ENCODE measurements at regions not wholly inside any gene's neighbourhood (a gene's known extent, or its start where the extent isn't known, plus 50 kb on each side); places are given as distances from the start of the nearest gene placed in this dataset.

DNA sequence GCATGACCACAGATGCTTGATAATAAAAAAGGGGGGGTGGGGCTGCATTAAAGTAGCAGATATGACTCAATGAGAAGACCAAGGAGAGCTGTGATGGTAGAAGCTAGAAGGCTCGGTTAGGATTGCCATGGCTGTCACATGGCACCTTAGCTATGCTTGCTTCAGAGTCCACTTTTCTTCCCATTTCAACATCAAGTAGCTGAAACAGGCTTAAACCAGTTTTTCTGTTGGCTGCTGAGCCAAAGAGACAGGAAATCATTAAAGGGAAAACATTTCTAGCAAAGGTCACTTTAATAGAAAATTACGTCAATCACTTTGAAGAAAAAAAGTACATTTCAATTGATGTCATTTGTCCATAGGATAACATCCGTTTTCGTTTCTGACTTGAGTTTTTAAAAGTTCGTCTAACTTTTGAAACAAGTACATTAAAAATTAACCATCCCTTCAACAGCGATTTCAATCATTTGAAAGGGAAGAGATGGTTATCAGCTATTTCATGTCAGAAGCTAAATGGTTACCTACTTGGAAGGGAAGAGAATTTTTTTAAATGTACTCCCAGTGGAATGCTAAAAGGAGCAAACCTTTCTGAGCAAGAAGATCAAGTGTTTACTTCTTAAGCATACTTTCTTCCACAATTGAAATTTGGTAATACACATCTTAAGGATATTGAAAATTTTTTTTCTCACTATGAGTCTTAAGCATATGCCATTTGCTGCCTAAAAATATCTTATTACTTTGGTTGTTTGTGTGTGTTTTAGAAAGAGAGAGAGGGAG lies 488.1 kb upstream of the PRMT6 start:
- Histone ChIP-seq H3K27me3 (replicated peaks in 1 of 7) (no peaks in the 10 kb centered on the region), H3K27ac (peak overlapping the region in 1 of 8 donors; percentile 34), H3K36me3 (no peaks in the 10 kb centered on the region), H3K4me1 (no peaks in the 10 kb centered on the region), H3K9me3 (peaks cover 0 to 3% (median 0%) of the 10 kb centered on the region in 8 donors), H3K4me3 (no peak overlapping the region)
- DNase-seq = no peak
- intact Hi-C loops (cut with DNase I; ENCODE audit: low total_unique reads) = no loop called here
- WGBS, 5 donors = 49 to 66% (median 56%) methylated on average over 6 of the region's 6 CpGs
- TF ChIP-seq, protein P1, sequence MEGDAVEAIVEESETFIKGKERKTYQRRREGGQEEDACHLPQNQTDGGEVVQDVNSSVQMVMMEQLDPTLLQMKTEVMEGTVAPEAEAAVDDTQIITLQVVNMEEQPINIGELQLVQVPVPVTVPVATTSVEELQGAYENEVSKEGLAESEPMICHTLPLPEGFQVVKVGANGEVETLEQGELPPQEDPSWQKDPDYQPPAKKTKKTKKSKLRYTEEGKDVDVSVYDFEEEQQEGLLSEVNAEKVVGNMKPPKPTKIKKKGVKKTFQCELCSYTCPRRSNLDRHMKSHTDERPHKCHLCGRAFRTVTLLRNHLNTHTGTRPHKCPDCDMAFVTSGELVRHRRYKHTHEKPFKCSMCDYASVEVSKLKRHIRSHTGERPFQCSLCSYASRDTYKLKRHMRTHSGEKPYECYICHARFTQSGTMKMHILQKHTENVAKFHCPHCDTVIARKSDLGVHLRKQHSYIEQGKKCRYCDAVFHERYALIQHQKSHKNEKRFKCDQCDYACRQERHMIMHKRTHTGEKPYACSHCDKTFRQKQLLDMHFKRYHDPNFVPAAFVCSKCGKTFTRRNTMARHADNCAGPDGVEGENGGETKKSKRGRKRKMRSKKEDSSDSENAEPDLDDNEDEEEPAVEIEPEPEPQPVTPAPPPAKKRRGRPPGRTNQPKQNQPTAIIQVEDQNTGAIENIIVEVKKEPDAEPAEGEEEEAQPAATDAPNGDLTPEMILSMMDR (IDR thresholded peaks at IDR 0.05 in 8 of 11, conservative IDR thresholded peaks at IDR 0.05 in 3 of 11) = no peak
- no peak for TF ChIP-seq POLR2AphosphoS5 (IDR thresholded peaks at IDR 0.05)
- TF ChIP-seq POLR2A (IDR thresholded peaks at IDR 0.05) = no peak

DNA sequence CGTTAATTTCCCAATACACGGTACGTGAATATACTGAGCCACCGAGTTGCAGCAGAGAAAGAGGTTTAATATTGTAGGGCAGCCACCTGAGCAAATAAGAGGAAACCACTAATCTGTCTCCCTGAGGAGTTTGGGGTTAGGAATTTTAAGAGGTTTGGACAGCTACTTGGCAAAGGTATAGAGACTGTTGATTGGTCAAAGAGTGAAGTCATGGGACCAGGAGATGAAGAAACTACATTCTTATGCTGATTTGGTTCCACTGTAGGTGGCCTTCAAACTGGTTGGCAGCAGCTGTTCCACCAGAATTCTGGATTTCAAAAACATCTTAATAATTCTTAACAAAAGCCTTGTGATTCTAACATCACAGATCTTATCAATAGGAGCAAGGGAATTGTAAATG lies 485.4 kb upstream of the PRMT6 start:
- no peaks in the 10 kb centered on the region for H3K27me3 ChIP-seq (replicated peaks in 1 of 7)
- peaks cover 0 to 8% (median 0%) of the 10 kb centered on the region in 8 donors for H3K9me3 ChIP-seq
- H3K4me1 ChIP-seq = no peaks in the 10 kb centered on the region
- H3K36me3 ChIP-seq = no peaks in the 10 kb centered on the region
- TF ChIP-seq POLR2AphosphoS5 (IDR thresholded peaks at IDR 0.05) (no peak), POLR2A (IDR thresholded peaks at IDR 0.05) (no peak)
- TF ChIP-seq, protein P1 (IDR thresholded peaks at IDR 0.05 in 8 of 11, conservative IDR thresholded peaks at IDR 0.05 in 3 of 11) = no peak
- DNase-seq = no peak
- intact Hi-C loops (cut with DNase I; ENCODE audit: low total_unique reads) = no loop called here
- H3K4me3 ChIP-seq = no peak overlapping the region
- 83 to 93% (median 88%) methylated on average over 4 of the region's 4 CpGs for WGBS, 5 donors
- H3K27ac ChIP-seq = no peak overlapping the region

DNA sequence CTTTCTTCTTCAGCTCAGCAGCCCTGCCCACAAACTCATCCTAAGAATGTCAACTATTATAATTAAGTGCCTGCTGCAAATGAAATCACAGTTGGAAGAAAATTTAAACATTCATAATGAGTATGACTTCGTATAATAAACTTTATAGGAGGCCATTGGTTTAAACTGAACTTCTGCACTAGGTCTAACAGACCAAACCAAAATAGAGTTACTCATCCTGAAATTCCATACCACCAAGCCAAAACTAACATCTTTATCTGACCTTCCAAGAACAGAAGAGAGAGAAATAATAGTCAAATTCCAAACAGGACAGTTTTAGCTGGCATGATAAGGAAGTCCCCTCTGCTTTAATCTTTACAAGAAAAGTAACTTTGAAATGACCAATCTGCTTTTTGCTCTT lies 472.4 kb upstream of the PRMT6 start:
- H3K4me3 ChIP-seq = no peak overlapping the region
- no peaks in the 10 kb centered on the region for H3K36me3 ChIP-seq
- TF ChIP-seq, protein P1 (IDR thresholded peaks at IDR 0.05 in 8 of 11, conservative IDR thresholded peaks at IDR 0.05 in 3 of 11) = no peak
- TF ChIP-seq POLR2A (IDR thresholded peaks at IDR 0.05) = no peak
- no peak for TF ChIP-seq POLR2AphosphoS5 (IDR thresholded peaks at IDR 0.05)
- no peaks in the 10 kb centered on the region for H3K4me1 ChIP-seq
- DNase-seq = no peak
- 62 to 76% (median 72%) methylated on average over 1 of the region's 1 CpG for WGBS, 5 donors
- intact Hi-C loops (cut with DNase I; ENCODE audit: low total_unique reads) = no loop called here
- H3K27ac ChIP-seq = no peak overlapping the region
- H3K27me3 ChIP-seq (replicated peaks in 1 of 7) = no peaks in the 10 kb centered on the region
- H3K9me3 ChIP-seq = peaks cover 0 to 15% (median 5%) of the 10 kb centered on the region in 8 donors

DNA sequence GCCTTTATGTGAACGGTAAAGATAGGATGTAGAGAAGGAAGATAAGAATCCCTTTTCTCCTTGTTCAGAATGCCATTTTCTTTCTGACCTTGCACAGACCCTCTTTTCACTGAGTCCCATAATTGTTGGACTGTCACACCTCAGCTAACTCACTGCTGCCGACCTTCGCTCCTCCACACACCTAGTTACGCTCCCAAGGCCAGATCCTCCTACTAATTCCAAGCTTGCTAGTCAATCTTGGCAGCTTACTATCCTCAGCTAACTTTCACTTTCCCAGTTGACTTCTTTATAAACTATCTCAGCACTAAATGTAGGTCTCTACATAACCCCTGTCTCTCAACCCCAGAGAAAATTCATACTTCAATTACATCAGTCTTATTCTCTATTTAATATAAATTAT lies 471.8 kb upstream of the PRMT6 start:
- WGBS, 5 donors = 84 to 90% (median 86%) methylated on average over 4 of the region's 4 CpGs
- no peaks in the 10 kb centered on the region for H3K36me3 ChIP-seq
- peaks cover 0 to 20% (median 8%) of the 10 kb centered on the region in 8 donors for H3K9me3 ChIP-seq
- no peaks in the 10 kb centered on the region for H3K4me1 ChIP-seq
- H3K4me3 ChIP-seq = no peak overlapping the region
- no peak overlapping the region for H3K27ac ChIP-seq
- TF ChIP-seq POLR2AphosphoS5 (IDR thresholded peaks at IDR 0.05) = no peak
- TF ChIP-seq POLR2A (IDR thresholded peaks at IDR 0.05) = no peak
- TF ChIP-seq, protein P1 (IDR thresholded peaks at IDR 0.05 in 8 of 11, conservative IDR thresholded peaks at IDR 0.05 in 3 of 11) = no peak
- intact Hi-C loops (cut with DNase I; ENCODE audit: low total_unique reads) = no loop called here
- no peaks in the 10 kb centered on the region for H3K27me3 ChIP-seq (replicated peaks in 1 of 7)
- peak; percentile 24 for DNase-seq
